Putamen (tissue), 1 donor: ENCODE measurements at regions not wholly inside any gene's neighbourhood (a gene's known extent, or its start where the extent isn't known, plus 50 kb on each side); places are given as distances from the start of the nearest gene placed in this dataset.

Experiments
- DNase-seq: peaks from one replicate; pipeline ENCODE4 v3.0.0-alpha.2; 2016; ENCODE audit warnings: low spot score

GRCh38 chr14:101120641-101121507 lies 217.4 kb upstream of the RTL1 start:
- peak; percentile 38 for DNase-seq

GRCh38 chr14:101121508-101122139 lies 218.1 kb upstream of the RTL1 start:
- no peak for DNase-seq

GRCh38 chr14:101122237-101123141 lies 219.0 kb upstream of the RTL1 start:
- DNase-seq, result no peak

GRCh38 chr14:101123618-101124510 lies 220.3 kb upstream of the RTL1 start:
- peak; percentile 47 for DNase-seq

GRCh38 chr14:101124815-101125214 lies 221.3 kb upstream of the RTL1 start:
- no peak for DNase-seq

GRCh38 chr14:101125313-101125712 lies 221.8 kb upstream of the RTL1 start:
- no peak for DNase-seq

- DNase-seq, result no peak
Observed at GRCh38 chr14:101125719-101126651, 222.5 kb upstream of the RTL1 start.

GRCh38 chr14:101126731-101127130 lies 223.2 kb upstream of the RTL1 start:
- DNase-seq, result no peak

- no peak for DNase-seq
Observed at GRCh38 chr14:101127224-101127623, 223.7 kb upstream of the RTL1 start.

GRCh38 chr14:101128478-101129321 lies 225.2 kb upstream of the RTL1 start:
- peak; percentile 61 for DNase-seq

- no peak for DNase-seq
Observed at GRCh38 chr14:101129521-101130167, 226.1 kb upstream of the RTL1 start.

GRCh38 chr14:101130861-101131260 lies 227.3 kb upstream of the RTL1 start:
- DNase-seq, result no peak

- DNase-seq, result no peak
Observed at GRCh38 chr14:101131451-101131916, 228.0 kb upstream of the RTL1 start.

GRCh38 chr14:101132051-101132571 lies 228.6 kb upstream of the RTL1 start:
- DNase-seq, result no peak

GRCh38 chr14:101132588-101132987 lies 229.1 kb upstream of the RTL1 start:
- no peak for DNase-seq

GRCh38 chr14:101133068-101133467 lies 229.5 kb upstream of the RTL1 start:
- DNase-seq, result no peak

GRCh38 chr14:101134161-101134631 lies 230.7 kb upstream of the RTL1 start:
- no peak for DNase-seq

GRCh38 chr14:101134851-101135433 lies 231.4 kb upstream of the RTL1 start:
- no peak for DNase-seq
